ENCODE measurements at regions not wholly inside any gene's neighbourhood (a gene's known extent, or its start where the extent isn't known, plus 50 kb on each side); places are given as distances from the start of the nearest gene placed in this dataset.
A peak's percentile ranks its signal among the peaks of the same experiment; 100 is the strongest.
"Not testable (repeated sequence)": the region's sequence is repeated elsewhere in the genome, so short reads cannot be mapped to it uniquely, and the experiment has no call there.

- peak; percentile 17 for DNase-seq (ENCODE audit: low spot score)
Observed at GRCh38 chr5:174793684-174794328, 69.4 kb downstream of the MSX2 start.

GRCh38 chr5:174793076-174793475 is 68.7 kb downstream of the MSX2 start:
- DNase-seq (ENCODE audit: low spot score) = no peak

GRCh38 chr5:174792265-174792664 is 67.9 kb downstream of the MSX2 start:
- DNase-seq (ENCODE audit: low spot score) = not testable (repeated sequence)

- no peak for DNase-seq (ENCODE audit: low spot score)
Observed at GRCh38 chr5:174790906-174791305, 66.5 kb downstream of the MSX2 start.

GRCh38 chr5:174789596-174789995 is 65.2 kb downstream of the MSX2 start:
- DNase-seq (ENCODE audit: low spot score) = no peak

GRCh38 chr5:174785120-174785680 is 60.8 kb downstream of the MSX2 start:
- DNase-seq (ENCODE audit: low spot score) = no peak
